PC-3 (cell line): ENCODE measurements at regions not wholly inside any gene's neighbourhood (a gene's known extent, or its start where the extent isn't known, plus 50 kb on each side); places are given as distances from the start of the nearest gene placed in this dataset.
A peak's percentile ranks its signal among the peaks of the same experiment; 100 is the strongest.

Experiments used
- ATAC-seq: fragments of 200-7000 bp; cut with Tn5 transposase; 2 replicates; pipeline ENCODE4 v1.9.1; 2020; ENCODE audit warnings: mild to moderate bottlenecking, moderate library complexity
- BruUV-seq: library from RNA; stranded (reverse); fragments of 400-500 nt; replicated peaks from 2 replicates; lab custom pipeline; 2021; lab: Mats Ljungman, UMichigan
- CTCF ChIA-PET: fragments of 300-600 bp; sonication (Branson Sonifier 250); formaldehyde crosslinking; loops from one replicate; lab custom pipeline; 2022; ENCODE audit warnings: antibody characterized with exemption; lab: Charles Lee
- POLR2A ChIA-PET: fragments of 300-600 bp; sonication (Branson Sonifier 250); formaldehyde crosslinking; loops from one replicate; lab custom pipeline; 2022; ENCODE audit warnings: antibody characterized with exemption; ENCODE audit not compliant: unreplicated experiment; lab: Charles Lee
- DNase-seq: peaks from one replicate; pipeline ENCODE4 v3.0.0-alpha.2; 2015
- H2AFZ ChIP-seq: fragments of 300-600 bp; sonication (generic); 2 replicates; pipeline ENCODE4 v1.6.0; 2016; ENCODE audit warnings: antibody characterized with exemption, low read length
- H3F3A ChIP-seq: fragments of 300-600 bp; sonication (generic); one replicate; pipeline ENCODE4 v1.6.0; 2017; ENCODE audit warnings: antibody characterized with exemption, low read length, control low read depth, mild to moderate bottlenecking; ENCODE audit not compliant: unreplicated experiment
- H3K27ac ChIP-seq: fragments of 300-600 bp; sonication (generic); 2 replicates; pipeline ENCODE4 v1.5.1; 2016; ENCODE audit warnings: mild to moderate bottlenecking, low read length
- H3K27me3 ChIP-seq: fragments of 300-600 bp; sonication (generic); 2 replicates; pipeline ENCODE4 v1.6.1; 2016; ENCODE audit warnings: low read length, mixed read lengths
- H3K36me3 ChIP-seq: fragments of 300-600 bp; sonication (generic); 2 replicates; pipeline ENCODE4 v1.6.1; 2016; ENCODE audit warnings: low read depth, mixed run types, low read length, mixed read lengths
- H3K4me1 ChIP-seq: fragments of 300-600 bp; sonication (generic); 2 replicates; pipeline ENCODE4 v1.5.1; 2016; ENCODE audit warnings: low read length; ENCODE audit not compliant: insufficient read depth
- H3K4me2 ChIP-seq: fragments of 300-600 bp; sonication (generic); 2 replicates; pipeline ENCODE4 v1.6.0; 2016; ENCODE audit warnings: low read length
- H3K4me3 ChIP-seq: fragments of 300-600 bp; sonication (generic); 2 replicates; pipeline ENCODE4 v1.5.1; 2016; ENCODE audit warnings: mild to moderate bottlenecking, low read length, mixed read lengths
- H3K79me2 ChIP-seq: fragments of 300-600 bp; sonication (generic); 2 replicates; pipeline ENCODE4 v1.6.1; 2017; ENCODE audit warnings: low read length, mixed read lengths
- H3K9ac ChIP-seq: fragments of 300-600 bp; sonication (generic); 2 replicates; pipeline ENCODE4 v1.6.0; 2016; ENCODE audit warnings: mild to moderate bottlenecking, low read length
- H3K9me2 ChIP-seq: fragments of 300-600 bp; sonication (generic); replicated peaks from 2 replicates; pipeline ENCODE4 v1.6.1; 2016; ENCODE audit warnings: mixed run types, low read length, mixed read lengths
- H3K9me3 ChIP-seq: fragments of 300-600 bp; sonication (generic); 2 replicates; pipeline ENCODE4 v1.6.1; 2016; ENCODE audit warnings: low read length, mixed read lengths
- H4K20me1 ChIP-seq: fragments of 300-600 bp; sonication (generic); 2 replicates; pipeline ENCODE4 v1.6.1; 2016; ENCODE audit warnings: low read length, mixed read lengths
- EZH2 ChIP-seq: fragments of 300-600 bp; sonication (generic); IDR thresholded peaks from one replicate; pipeline ENCODE4 v1.6.1; 2017; ENCODE audit warnings: antibody characterized with exemption, mild to moderate bottlenecking, low read length; ENCODE audit not compliant: unreplicated experiment
- EZH2phosphoT487 ChIP-seq: fragments of 300-600 bp; sonication (generic); IDR thresholded peaks from 2 replicates; pipeline ENCODE4 v1.6.1; 2018; ENCODE audit warnings: mild to moderate bottlenecking, antibody characterized with exemption, low read length, borderline replicate concordance
- intact Hi-C: fragments of 100-400 bp; cut with micrococcal nuclease; formaldehyde crosslinking; loops from 2 replicates; pipeline ENCODE4 v1.9.0; 2023
- TF ChIP-seq, protein P1 (sequence below): fragments of 300-600 bp; sonication (generic); conservative IDR thresholded peaks from 2 replicates; pipeline ENCODE4 v1.5.1; 2017; ENCODE audit warnings: antibody characterized with exemption, low read depth, mild to moderate bottlenecking, low read length

DNA sequence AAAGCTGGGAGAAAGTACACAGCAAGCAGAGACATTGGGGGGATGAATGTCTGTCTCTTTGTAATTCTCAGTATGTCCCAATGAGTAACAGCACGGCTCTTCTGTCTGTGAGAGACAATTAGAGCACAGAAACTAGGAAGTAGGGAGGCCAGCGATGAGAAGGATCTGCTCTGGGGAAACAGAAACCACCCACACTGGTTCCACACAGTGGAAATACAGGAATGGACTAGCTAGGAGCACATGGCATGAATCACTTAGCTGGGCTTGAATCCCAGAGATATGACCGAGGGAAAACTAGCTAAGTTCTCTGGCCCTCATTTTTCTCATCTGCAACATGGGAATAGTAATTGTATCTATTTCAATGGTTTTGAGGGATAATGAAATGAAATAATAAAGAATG lies 895.9 kb downstream of the TLE4 start:
- Histone ChIP-seq H3K36me3 (no peaks in the 10 kb centered on the region), H3F3A (no peaks in the 10 kb centered on the region), H2AFZ (0 out of 2 replicates have a peak overlapping the region, but pooled peaks have one; percentile 38), H3K4me1 (no peaks in the 10 kb centered on the region), H3K79me2 (no peaks in the 10 kb centered on the region), H3K9ac (no peak overlapping the region), H3K4me2 (no peak overlapping the region), H3K27me3 (no peaks in the 10 kb centered on the region), H3K9me2 (no peaks in the 10 kb centered on the region), H3K4me3 (no peak overlapping the region), H4K20me1 (no peaks in the 10 kb centered on the region), H3K27ac (no peak overlapping the region), H3K9me3 (no peaks in the 10 kb centered on the region)
- TF ChIP-seq EZH2, result no peak
- TF ChIP-seq, protein P1, sequence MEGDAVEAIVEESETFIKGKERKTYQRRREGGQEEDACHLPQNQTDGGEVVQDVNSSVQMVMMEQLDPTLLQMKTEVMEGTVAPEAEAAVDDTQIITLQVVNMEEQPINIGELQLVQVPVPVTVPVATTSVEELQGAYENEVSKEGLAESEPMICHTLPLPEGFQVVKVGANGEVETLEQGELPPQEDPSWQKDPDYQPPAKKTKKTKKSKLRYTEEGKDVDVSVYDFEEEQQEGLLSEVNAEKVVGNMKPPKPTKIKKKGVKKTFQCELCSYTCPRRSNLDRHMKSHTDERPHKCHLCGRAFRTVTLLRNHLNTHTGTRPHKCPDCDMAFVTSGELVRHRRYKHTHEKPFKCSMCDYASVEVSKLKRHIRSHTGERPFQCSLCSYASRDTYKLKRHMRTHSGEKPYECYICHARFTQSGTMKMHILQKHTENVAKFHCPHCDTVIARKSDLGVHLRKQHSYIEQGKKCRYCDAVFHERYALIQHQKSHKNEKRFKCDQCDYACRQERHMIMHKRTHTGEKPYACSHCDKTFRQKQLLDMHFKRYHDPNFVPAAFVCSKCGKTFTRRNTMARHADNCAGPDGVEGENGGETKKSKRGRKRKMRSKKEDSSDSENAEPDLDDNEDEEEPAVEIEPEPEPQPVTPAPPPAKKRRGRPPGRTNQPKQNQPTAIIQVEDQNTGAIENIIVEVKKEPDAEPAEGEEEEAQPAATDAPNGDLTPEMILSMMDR, result no peak
- no peak for TF ChIP-seq EZH2phosphoT487
- ATAC-seq (no peak), DNase-seq (peak; percentile 20)
- intact Hi-C loops, result no loop called here
- BruUV-seq, result no TSS peak
- CTCF ChIA-PET, result no interaction called here
- POLR2A ChIA-PET, result interaction anchor here (0.6 kb wide), 1 partner anchor 573 kb away, joined by 5 read pairs; no protein-coding TSS in a partner anchor

DNA sequence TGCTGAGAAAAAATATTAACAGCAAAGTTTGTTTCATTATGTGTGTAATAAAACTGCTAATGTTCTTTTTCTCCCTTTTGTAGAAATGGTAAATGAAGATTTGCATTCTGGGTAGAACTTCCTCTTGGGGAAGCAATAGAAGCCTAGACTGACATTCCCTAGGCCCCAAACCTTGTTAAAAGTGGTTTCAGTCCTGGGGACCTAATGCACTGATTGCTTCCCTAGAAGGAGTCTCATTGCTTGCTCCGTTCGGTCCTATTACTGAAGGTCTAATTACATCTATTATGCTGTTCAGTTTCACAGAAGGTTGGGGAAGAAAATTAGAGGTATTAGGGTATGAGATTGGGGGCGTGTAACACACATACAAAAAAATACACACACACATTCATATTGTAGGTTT lies 893.8 kb downstream of the TLE4 start:
- Histone ChIP-seq H2AFZ (no peak overlapping the region), H3K27ac (no peak overlapping the region), H3K9ac (no peak overlapping the region), H3K79me2 (no peaks in the 10 kb centered on the region), H3K4me1 (no peaks in the 10 kb centered on the region), H3K27me3 (no peaks in the 10 kb centered on the region), H3K9me3 (no peaks in the 10 kb centered on the region), H3F3A (no peaks in the 10 kb centered on the region), H3K9me2 (no peaks in the 10 kb centered on the region), H3K4me2 (no peak overlapping the region), H3K36me3 (no peaks in the 10 kb centered on the region), H3K4me3 (no peak overlapping the region), H4K20me1 (no peaks in the 10 kb centered on the region)
- ChIA-PET CTCF (no interaction called here), POLR2A (no interaction called here)
- TF ChIP-seq EZH2 (no peak), EZH2phosphoT487 (no peak)
- TF ChIP-seq, protein P1, result no peak
- DNase-seq (no peak), ATAC-seq (no peak)
- intact Hi-C loops, result no loop called here
- BruUV-seq, result no TSS peak

DNA sequence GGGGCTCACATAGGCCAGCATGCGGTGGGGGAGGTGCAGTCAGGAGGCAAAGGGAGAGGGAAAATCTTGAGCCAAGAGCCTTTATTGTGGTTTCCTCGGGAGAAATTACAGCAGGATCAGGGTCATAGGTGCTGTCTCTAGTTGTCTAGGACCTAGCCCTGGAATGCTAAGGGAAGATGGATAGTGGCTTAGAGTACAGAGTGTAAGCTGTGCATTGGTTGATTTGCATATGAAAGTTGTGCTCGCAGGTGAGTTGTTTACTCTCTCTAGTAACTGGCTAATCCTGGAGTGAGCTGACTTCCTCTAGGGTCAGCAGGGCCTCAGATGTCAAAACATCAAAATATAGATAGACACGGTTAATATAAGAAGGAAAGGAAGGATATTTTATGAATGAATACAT lies 877.7 kb downstream of the TLE4 start:
- no peaks in the 10 kb centered on the region for H3K27me3 ChIP-seq
- TF ChIP-seq, protein P1, result no peak
- TF ChIP-seq EZH2 (no peak), EZH2phosphoT487 (no peak)
- ATAC-seq (no peak), DNase-seq (no peak)
- POLR2A ChIA-PET, result no interaction called here
- BruUV-seq, result no TSS peak
- no peaks in the 10 kb centered on the region for H3K4me1 ChIP-seq
- no peak overlapping the region for H3K4me2 ChIP-seq
- no peaks in the 10 kb centered on the region for H3K79me2 ChIP-seq
- no peak overlapping the region for H3K9ac ChIP-seq
- no peak overlapping the region for H2AFZ ChIP-seq
- no peak overlapping the region for H3K27ac ChIP-seq
- no peaks in the 10 kb centered on the region for H3K36me3 ChIP-seq
- H3F3A ChIP-seq, result no peaks in the 10 kb centered on the region
- no peaks in the 10 kb centered on the region for H4K20me1 ChIP-seq
- intact Hi-C loops, result no loop called here
- no peak overlapping the region for H3K4me3 ChIP-seq
- CTCF ChIA-PET, result no interaction called here
- H3K9me3 ChIP-seq, result no peaks in the 10 kb centered on the region
- H3K9me2 ChIP-seq, result no peaks in the 10 kb centered on the region
